Ishikawa (cell line): ENCODE measurements at regions not wholly inside any gene's neighbourhood (a gene's known extent, or its start where the extent isn't known, plus 50 kb on each side); places are given as distances from the start of the nearest gene placed in this dataset.

Source experiments
- CEBPB ChIP-seq: IDR thresholded peaks from 2 replicates; pipeline ENCODE4 v1.6.1; 2012
- CREB1 ChIP-seq: IDR thresholded peaks from 2 replicates; pipeline ENCODE4 v1.6.1; 2012; ENCODE audit warnings: low read depth
- EGR1 ChIP-seq: IDR thresholded peaks from 2 replicates; pipeline ENCODE4 v1.6.1; 2012
- EP300 ChIP-seq: IDR thresholded peaks from 2 replicates; pipeline ENCODE4 v1.6.1; 2012; ENCODE audit warnings: borderline replicate concordance
- NFIC ChIP-seq: IDR thresholded peaks from 2 replicates; pipeline ENCODE4 v1.6.1; 2012
- RAD21 ChIP-seq: IDR thresholded peaks from 2 replicates; pipeline ENCODE4 v1.6.1; 2012; ENCODE audit warnings: low read depth
- REST ChIP-seq: IDR thresholded peaks from 2 replicates; pipeline ENCODE4 v1.6.1; 2012; ENCODE audit warnings: low read depth, mild to moderate bottlenecking
- TAF1 ChIP-seq: IDR thresholded peaks from 2 replicates; pipeline ENCODE4 v1.6.1; 2012; ENCODE audit warnings: low read depth, mild to moderate bottlenecking
- TCF12 ChIP-seq: IDR thresholded peaks from 2 replicates; pipeline ENCODE4 v1.6.1; 2012; ENCODE audit warnings: low read depth
- TEAD4 ChIP-seq: IDR thresholded peaks from 2 replicates; pipeline ENCODE4 v1.6.1; 2012
- YY1 ChIP-seq: IDR thresholded peaks from 2 replicates; pipeline ENCODE4 v1.6.1; 2012; ENCODE audit warnings: low read depth
- ZBTB7A ChIP-seq: IDR thresholded peaks from 2 replicates; pipeline ENCODE4 v1.6.1; 2012; ENCODE audit warnings: low read depth
- TF ChIP-seq, protein P1 (sequence below): IDR thresholded peaks from 2 replicates; pipeline ENCODE4 v1.6.1; 2012

GRCh38 chr4:124828382-124828781 lies 115.8 kb upstream of the ANKRD50 start:
- TF ChIP-seq REST, result no peak
- no peak for TF ChIP-seq NFIC
- TF ChIP-seq TAF1, result no peak
- TF ChIP-seq RAD21, result no peak
- no peak for TF ChIP-seq EGR1
- TF ChIP-seq CEBPB, result no peak
- no peak for TF ChIP-seq EP300
- TF ChIP-seq CREB1, result no peak
- no peak for TF ChIP-seq YY1
- no peak for TF ChIP-seq ZBTB7A
- TF ChIP-seq, protein P1, sequence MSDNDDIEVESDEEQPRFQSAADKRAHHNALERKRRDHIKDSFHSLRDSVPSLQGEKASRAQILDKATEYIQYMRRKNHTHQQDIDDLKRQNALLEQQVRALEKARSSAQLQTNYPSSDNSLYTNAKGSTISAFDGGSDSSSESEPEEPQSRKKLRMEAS, result no peak
- TF ChIP-seq TCF12, result no peak
- TF ChIP-seq TEAD4, result no peak
